ENCODE measurements at regions not wholly inside any gene's neighbourhood (a gene's known extent, or its start where the extent isn't known, plus 50 kb on each side); places are given as distances from the start of the nearest gene placed in this dataset.

GRCh38 chr1:178674559-178674958 lies 50.5 kb upstream of the RALGPS2 start:
- ATAC-seq (peak; percentile 64), DNase-seq (ENCODE audit: low spot score) (peak; percentile 60)
